ENCODE measurements at regions not wholly inside any gene's neighbourhood (a gene's known extent, or its start where the extent isn't known, plus 50 kb on each side); places are given as distances from the start of the nearest gene placed in this dataset.

- no peaks in the 10 kb centered on the region for H3K4me1 ChIP-seq (ENCODE audit: insufficient read depth, low read length)
- intact Hi-C loops (cut with micrococcal nuclease) = loop anchor here (10.0 kb wide), 1 partner anchor 668 kb away; no protein-coding TSS in a partner anchor
- no peak overlapping the region for H3K27ac ChIP-seq (ENCODE audit: low read length)
- no peak overlapping the region for H3K4me2 ChIP-seq (ENCODE audit: low read length)
- no peak overlapping the region for H3K4me3 ChIP-seq (ENCODE audit: low read length)
- H3K9me3 ChIP-seq (ENCODE audit: low read length) = no peaks in the 10 kb centered on the region
- no TSS peak for BruUV-seq (replicated peaks)
- DNase-seq = no peak
- H4K20me1 ChIP-seq (ENCODE audit: low read length) = no peaks in the 10 kb centered on the region
- no peaks in the 10 kb centered on the region for H3K79me2 ChIP-seq (ENCODE audit: low read length)
- no peaks in the 10 kb centered on the region for H3F3A ChIP-seq (ENCODE audit: low read length, unreplicated experiment)
- H2AFZ ChIP-seq (ENCODE audit: low read length) = no peak overlapping the region
- POLR2A ChIA-PET (ENCODE audit: unreplicated experiment) = no interaction called here
- no peak overlapping the region for H3K9ac ChIP-seq (ENCODE audit: low read length)
- TF ChIP-seq, protein P1, sequence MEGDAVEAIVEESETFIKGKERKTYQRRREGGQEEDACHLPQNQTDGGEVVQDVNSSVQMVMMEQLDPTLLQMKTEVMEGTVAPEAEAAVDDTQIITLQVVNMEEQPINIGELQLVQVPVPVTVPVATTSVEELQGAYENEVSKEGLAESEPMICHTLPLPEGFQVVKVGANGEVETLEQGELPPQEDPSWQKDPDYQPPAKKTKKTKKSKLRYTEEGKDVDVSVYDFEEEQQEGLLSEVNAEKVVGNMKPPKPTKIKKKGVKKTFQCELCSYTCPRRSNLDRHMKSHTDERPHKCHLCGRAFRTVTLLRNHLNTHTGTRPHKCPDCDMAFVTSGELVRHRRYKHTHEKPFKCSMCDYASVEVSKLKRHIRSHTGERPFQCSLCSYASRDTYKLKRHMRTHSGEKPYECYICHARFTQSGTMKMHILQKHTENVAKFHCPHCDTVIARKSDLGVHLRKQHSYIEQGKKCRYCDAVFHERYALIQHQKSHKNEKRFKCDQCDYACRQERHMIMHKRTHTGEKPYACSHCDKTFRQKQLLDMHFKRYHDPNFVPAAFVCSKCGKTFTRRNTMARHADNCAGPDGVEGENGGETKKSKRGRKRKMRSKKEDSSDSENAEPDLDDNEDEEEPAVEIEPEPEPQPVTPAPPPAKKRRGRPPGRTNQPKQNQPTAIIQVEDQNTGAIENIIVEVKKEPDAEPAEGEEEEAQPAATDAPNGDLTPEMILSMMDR (conservative IDR thresholded peaks at IDR 0.05; ENCODE audit: low read depth, low read length) = no peak
- TF ChIP-seq EZH2 (IDR thresholded peaks at IDR 0.05; ENCODE audit: low read length, unreplicated experiment) = no peak
- no peak for TF ChIP-seq EZH2phosphoT487 (IDR thresholded peaks at IDR 0.05; ENCODE audit: borderline replicate concordance, low read length)
- H3K36me3 ChIP-seq (ENCODE audit: low read depth, low read length) = no peaks in the 10 kb centered on the region
- ATAC-seq = no peak
- H3K9me2 ChIP-seq (replicated peaks; ENCODE audit: low read length) = no peaks in the 10 kb centered on the region
- CTCF ChIA-PET = no interaction called here
- H3K27me3 ChIP-seq (ENCODE audit: low read length) = no peaks in the 10 kb centered on the region
Measured at GRCh38 chr9:18202924-18203323, 271.0 kb upstream of the ADAMTSL1 start.

GRCh38 chr9:18207735-18208134, 266.2 kb upstream of the ADAMTSL1 start:
- H3K9ac ChIP-seq (ENCODE audit: low read length) = no peak overlapping the region
- no peaks in the 10 kb centered on the region for H3K27me3 ChIP-seq (ENCODE audit: low read length)
- intact Hi-C loops (cut with micrococcal nuclease) = loop anchor here (1.0 to 10.0 kb wide), 3 partner anchors 58 to 673 kb away; no protein-coding TSS in a partner anchor
- TF ChIP-seq EZH2 (IDR thresholded peaks at IDR 0.05; ENCODE audit: low read length, unreplicated experiment) = no peak
- TF ChIP-seq, protein P1 (conservative IDR thresholded peaks at IDR 0.05; ENCODE audit: low read depth, low read length) = no peak
- TF ChIP-seq EZH2phosphoT487 (IDR thresholded peaks at IDR 0.05; ENCODE audit: borderline replicate concordance, low read length) = no peak
- H3K4me1 ChIP-seq (ENCODE audit: insufficient read depth, low read length) = peaks cover 4% of the 10 kb centered on the region; the same call in 1 of the 2 replicates
- no peak overlapping the region for H2AFZ ChIP-seq (ENCODE audit: low read length)
- H3K27ac ChIP-seq (ENCODE audit: low read length) = no peak overlapping the region
- H3F3A ChIP-seq (ENCODE audit: low read length, unreplicated experiment) = no peaks in the 10 kb centered on the region
- ChIA-PET CTCF (interaction anchor here (0.6 to 1.0 kb wide), 2 partner anchors 60 to 396 kb away, joined by 5 to 6 read pairs; no protein-coding TSS in a partner anchor), POLR2A (ENCODE audit: unreplicated experiment) (no interaction called here)
- no peaks in the 10 kb centered on the region for H3K36me3 ChIP-seq (ENCODE audit: low read depth, low read length)
- no peak overlapping the region for H3K4me2 ChIP-seq (ENCODE audit: low read length)
- DNase-seq (no peak), ATAC-seq (no peak)
- H3K4me3 ChIP-seq (ENCODE audit: low read length) = no peak overlapping the region
- H3K9me2 ChIP-seq (replicated peaks; ENCODE audit: low read length) = no peaks in the 10 kb centered on the region
- H4K20me1 ChIP-seq (ENCODE audit: low read length) = no peaks in the 10 kb centered on the region
- no TSS peak for BruUV-seq (replicated peaks)
- H3K79me2 ChIP-seq (ENCODE audit: low read length) = no peaks in the 10 kb centered on the region
- H3K9me3 ChIP-seq (ENCODE audit: low read length) = no peaks in the 10 kb centered on the region
